H1 (cell line): ENCODE measurements at regions not wholly inside any gene's neighbourhood (a gene's known extent, or its start where the extent isn't known, plus 50 kb on each side); places are given as distances from the start of the nearest gene placed in this dataset.

ENCODE experiments used
- CTCF ChIA-PET: fragments of 300-600 bp; sonication (Branson Sonifier 250); formaldehyde crosslinking; loops from one replicate; lab custom pipeline; 2021; ENCODE audit not compliant: partially characterized antibody; lab: Charles Lee
- POLR2A ChIA-PET: fragments of 300-600 bp; sonication (Branson Sonifier 250); formaldehyde crosslinking; loops from one replicate; lab custom pipeline; 2021; ENCODE audit warnings: inconsistent platforms; ENCODE audit not compliant: partially characterized antibody; lab: Charles Lee
- DNase-seq, 2 experiments: peaks; one replicate each; pipeline versions ENCODE4 v3.0.0 to v3.0.0-alpha.2; 2010 to 2022; ENCODE audit warnings: low spot score in 2 of 2, low read depth in 1 of 2, mixed read lengths in 1 of 2
- FAIRE-seq: peaks from 2 replicates; lab custom pipeline; 2011; peaks lifted over from hg19 to GRCh38; lab: Jason Lieb, UNC
- H2AFZ ChIP-seq: 2 replicates; pipeline ENCODE4 v1.8.1; 2012; ENCODE audit warnings: low read length, inconsistent platforms
- H2AK5ac ChIP-seq: 2 replicates; pipeline ENCODE4 v1.6.1; 2013; ENCODE audit warnings: low read depth, low read length
- H2BK120ac ChIP-seq: replicated peaks from 2 replicates; pipeline ENCODE3; 2013; ENCODE audit warnings: low read depth, low read length, inconsistent platforms
- H2BK12ac ChIP-seq: 2 replicates; pipeline ENCODE4 v1.6.1; 2013; ENCODE audit warnings: low read depth, low read length
- H2BK15ac ChIP-seq: 2 replicates; pipeline ENCODE4 v1.6.1; 2013; ENCODE audit warnings: low read length
- H2BK20ac ChIP-seq: 2 replicates; pipeline ENCODE4 v1.6.1; 2013; ENCODE audit warnings: low read length
- H2BK5ac ChIP-seq: 2 replicates; pipeline ENCODE4 v1.6.1; 2013; ENCODE audit warnings: low read depth, low read length
- H3K14ac ChIP-seq: 2 replicates; pipeline ENCODE4 v1.6.1; 2013; ENCODE audit warnings: inconsistent platforms; ENCODE audit not compliant: insufficient read length
- H3K18ac ChIP-seq: 2 replicates; pipeline ENCODE4 v1.6.1; 2013; ENCODE audit warnings: low read length; ENCODE audit errors: extremely low read depth
- H3K23ac ChIP-seq: 2 replicates; pipeline ENCODE4 v1.6.1; 2013; ENCODE audit warnings: inconsistent platforms; ENCODE audit not compliant: insufficient read length
- H3K23me2 ChIP-seq: 2 replicates; pipeline ENCODE4 v1.6.1; 2013; ENCODE audit warnings: low read depth, low read length
- H3K27ac ChIP-seq: 2 replicates; pipeline ENCODE4 v1.6.1; 2011; ENCODE audit warnings: low read depth, low read length, inconsistent platforms
- H3K27me3 ChIP-seq, 4 experiments: replicated peaks in 1 of 4; 1 replicate in 1 of 4; 2 replicates in 3 of 4; pipeline versions ENCODE4 v1.6.1 to v1.8.1; 2011 to 2013; ENCODE audit warnings: low read length in 3 of 4, mild to moderate bottlenecking in 3 of 4, inconsistent platforms in 2 of 4, mixed read lengths in 2 of 4, moderate library complexity in 1 of 4; ENCODE audit not compliant: control insufficient read depth in 3 of 4, insufficient read depth in 3 of 4; ENCODE audit errors: extremely low read depth in 1 of 4
- H3K36me3 ChIP-seq, 4 experiments: 2 replicates each; pipeline versions ENCODE4 v1.6.1 to v1.8.1; 2011 to 2013; ENCODE audit warnings: mild to moderate bottlenecking in 4 of 4, low read length in 3 of 4, moderate library complexity in 2 of 4, control low read depth in 1 of 4, inconsistent platforms in 1 of 4; ENCODE audit not compliant: insufficient read depth in 4 of 4, control insufficient read depth in 2 of 4
- H3K4ac ChIP-seq: replicated peaks from 2 replicates; pipeline ENCODE3; 2013; ENCODE audit warnings: low read length, low read depth, mixed read lengths, inconsistent platforms; ENCODE audit not compliant: insufficient read length
- H3K4me1 ChIP-seq, 4 experiments: replicated peaks in 1 of 4; 1 replicate in 1 of 4; 2 replicates in 3 of 4; pipeline versions ENCODE4 v1.6.1 to v1.8.1; 2011 to 2013; ENCODE audit warnings: low read length in 3 of 4, inconsistent platforms in 2 of 4, mixed read lengths in 1 of 4; ENCODE audit not compliant: insufficient read depth in 4 of 4, control insufficient read depth in 3 of 4
- H3K4me2 ChIP-seq, 2 experiments: 2 replicates each; pipeline versions ENCODE4 v1.6.1 to v1.8.1; 2011 to 2013; ENCODE audit warnings: low read depth in 2 of 2, low read length in 2 of 2, control low read depth in 1 of 2, inconsistent platforms in 1 of 2, mild to moderate bottlenecking in 1 of 2; ENCODE audit not compliant: insufficient read depth in 1 of 2
- H3K4me3 ChIP-seq, 4 experiments: fragments of 200-600, 300-600 bp in 1 of 4; sonication (generic), shearing (Covaris generic), sonication (Bioruptor Twin) in 1 of 4; 2 replicates each; pipeline versions ENCODE4 v1.5.1 to v1.8.1; 2011 to 2016; ENCODE audit warnings: low read length in 4 of 4, low read depth in 3 of 4, control low read depth in 2 of 4, inconsistent platforms in 2 of 4, mild to moderate bottlenecking in 2 of 4, mixed read lengths in 1 of 4, moderate library complexity in 1 of 4; ENCODE audit not compliant: insufficient read depth in 2 of 4; ENCODE audit errors: extremely low read depth in 1 of 4
- H3K56ac ChIP-seq: replicated peaks from 2 replicates; pipeline ENCODE3; 2013; ENCODE audit warnings: low read depth, mild to moderate bottlenecking, mixed read lengths, low read length, inconsistent platforms; ENCODE audit not compliant: insufficient read length
- H3K79me1 ChIP-seq: 2 replicates; pipeline ENCODE4 v1.6.1; 2013; ENCODE audit warnings: low read depth, low read length, control low read depth
- H3K79me2 ChIP-seq, 2 experiments: 2 replicates each; pipeline versions ENCODE4 v1.6.1 to v1.8.1; 2012 to 2013; ENCODE audit warnings: low read length in 2 of 2, mild to moderate bottlenecking in 2 of 2, inconsistent platforms in 1 of 2; ENCODE audit not compliant: insufficient read depth in 2 of 2, control insufficient read depth in 1 of 2
- H3K9ac ChIP-seq, 4 experiments: replicated peaks in 1 of 4; 1 replicate in 1 of 4; 2 replicates in 3 of 4; pipeline versions ENCODE4 v1.6.1 to v1.8.1; 2011 to 2013; ENCODE audit warnings: low read depth in 3 of 4, low read length in 3 of 4, control low read depth in 2 of 4, mild to moderate bottlenecking in 2 of 4, moderate library complexity in 2 of 4, inconsistent platforms in 1 of 4; ENCODE audit errors: extremely low read depth in 1 of 4
- H3K9me3 ChIP-seq, 2 experiments: 2 replicates each; pipeline versions ENCODE4 v1.6.1 to v1.8.1; 2012 to 2013; ENCODE audit warnings: mild to moderate bottlenecking in 2 of 2, moderate library complexity in 2 of 2, control low read depth in 1 of 2, inconsistent platforms in 1 of 2, low read depth in 1 of 2, low read length in 1 of 2, mixed read lengths in 1 of 2; ENCODE audit not compliant: insufficient read depth in 2 of 2
- H4K20me1 ChIP-seq, 2 experiments: replicated peaks in 1 of 2; 2 replicates each; pipeline versions ENCODE3 to v1.8.1; 2011 to 2013; ENCODE audit warnings: inconsistent platforms in 2 of 2, low read length in 2 of 2, mild to moderate bottlenecking in 1 of 2; ENCODE audit not compliant: insufficient read depth in 2 of 2, control insufficient read depth in 1 of 2
- H4K5ac ChIP-seq: 2 replicates; pipeline ENCODE4 v1.6.1; 2013; ENCODE audit warnings: low read length, low read depth, mixed read lengths, inconsistent platforms; ENCODE audit not compliant: insufficient read length
- H4K8ac ChIP-seq: 2 replicates; pipeline ENCODE4 v1.8.0; 2013; ENCODE audit warnings: mild to moderate bottlenecking, moderate library complexity, low read length, inconsistent platforms; ENCODE audit not compliant: insufficient read depth; ENCODE audit errors: extremely low read depth
- H4K91ac ChIP-seq: replicated peaks from 2 replicates; pipeline ENCODE3; 2013; ENCODE audit warnings: low read length, mixed read lengths, inconsistent platforms; ENCODE audit not compliant: insufficient read length
- EP300 ChIP-seq, 2 experiments: IDR thresholded peaks; 1 replicate in 1 of 2; 2 replicates in 1 of 2; pipeline ENCODE4 v1.6.1; 2011 to 2012; ENCODE audit warnings: low read depth in 2 of 2, low read length in 2 of 2, mild to moderate bottlenecking in 2 of 2, borderline replicate concordance in 1 of 2, inconsistent platforms in 1 of 2, moderate library complexity in 1 of 2
- GTF2F1 ChIP-seq: IDR thresholded peaks from 2 replicates; pipeline ENCODE4 v1.6.1; 2012; ENCODE audit warnings: low read depth, low read length, improper control_type of control experiment, borderline replicate concordance
- KDM4A ChIP-seq: IDR thresholded peaks from one replicate; pipeline ENCODE4 v1.7.1; 2012; ENCODE audit warnings: low read depth, mild to moderate bottlenecking, moderate library complexity, low read length, inconsistent platforms; ENCODE audit not compliant: severe bottlenecking
- KDM5A ChIP-seq: fragments of 200-600 bp; IDR thresholded peaks from 2 replicates; pipeline ENCODE4 v1.7.1; 2012; ENCODE audit warnings: mild to moderate bottlenecking, low read length, inconsistent platforms, mixed read lengths
- PHF8 ChIP-seq: fragments of 200-600 bp; sonication (generic); conservative IDR thresholded peaks from 2 replicates; pipeline ENCODE4 v1.7.1; 2012; ENCODE audit warnings: low read depth, mild to moderate bottlenecking, inconsistent platforms, low read length, moderate library complexity
- RBBP5 ChIP-seq: IDR thresholded peaks from 2 replicates; pipeline ENCODE4 v1.7.1; 2012; ENCODE audit warnings: low read depth, mild to moderate bottlenecking, inconsistent platforms, low read length, moderate library complexity, borderline replicate concordance
- SP4 ChIP-seq: IDR thresholded peaks from 2 replicates; pipeline ENCODE4 v1.6.1; 2012; ENCODE audit warnings: low read length, inconsistent platforms
- WGBS, 2 experiments: shearing (Covaris generic) in 1 of 2; methylation state at CpG; one replicate each; pipeline versions ENCODE4 v1.1.6 to v1.1.7; 2013 to 2015; ENCODE audit warnings: low lambda C conversion rate in 2 of 2, mixed read lengths in 2 of 2, inconsistent platforms in 1 of 2, low coverage in 1 of 2, missing lambda C conversion rate in 1 of 2; ENCODE audit not compliant: insufficient replicate concordance in 2 of 2, insufficient coverage in 1 of 2, insufficient read length in 1 of 2; ENCODE audit errors: extremely low coverage in 1 of 2, missing lambda C conversion rate in 1 of 2; 5-methylcytosine and 5-hydroxymethylcytosine counted together

GRCh38 chr22:47807506-47807905 is 1045.1 kb downstream of the TBC1D22A start:
- Histone ChIP-seq H3K79me2 (no peaks in the 10 kb centered on the region), H3K4me3 (no peak overlapping the region), H2BK120ac (no peak overlapping the region), H2BK5ac (no peak overlapping the region), H2AFZ (0 out of 2 replicates have a peak overlapping the region, but pooled peaks have one; percentile 63), H4K5ac (no peak overlapping the region), H3K23ac (no peak overlapping the region), H3K4ac (no peak overlapping the region), H3K27ac (no peak overlapping the region), H2BK20ac (no peak overlapping the region), H2BK15ac (no peak overlapping the region; the same call in 1 of the 2 replicates), H4K8ac (no peak overlapping the region), H3K4me2 (no peak overlapping the region), H3K14ac (no peak overlapping the region), H3K9ac (no peak overlapping the region), H3K56ac (no peak overlapping the region), H2AK5ac (no peak overlapping the region), H2BK12ac (no peak overlapping the region), H3K23me2 (peaks cover 6% of the 10 kb centered on the region; the same call in 1 of the 2 replicates), H4K91ac (no peak overlapping the region), H3K4me1 (peaks cover 0 to 9% (median 2%) of the 10 kb centered on the region in 4 experiments; a peak in 3 of 7 replicates), H3K79me1 (no peaks in the 10 kb centered on the region), H3K9me3 (no peaks in the 10 kb centered on the region), H3K36me3 (no peaks in the 10 kb centered on the region), H3K18ac (no peak overlapping the region), H3K27me3 (peaks cover 0 to 2% (median 0%) of the 10 kb centered on the region in 4 experiments; a peak in 1 of 7 replicates), H4K20me1 (no peaks in the 10 kb centered on the region)
- ChIA-PET CTCF (interaction anchor here (0.8 kb wide), 1 partner anchor 23 kb away, joined by 3 read pairs; no protein-coding TSS in a partner anchor), POLR2A (no interaction called here)
- WGBS, 2 experiments: 76% methylated on average over 4 of the region's 5 CpGs; no CpG with 5 or more reads in 1 of the 2 experiments
- no peak for TF ChIP-seq KDM4A
- no peak for TF ChIP-seq GTF2F1
- TF ChIP-seq KDM5A: no peak
- TF ChIP-seq PHF8: no peak
- no peak for TF ChIP-seq EP300 (IDR thresholded peaks at IDR 0.05; ENCODE audit: borderline replicate concordance in 1 of 2, low read depth in 2 of 2, low read length in 2 of 2)
- TF ChIP-seq RBBP5: no peak
- no peak for TF ChIP-seq SP4
- no peak for DNase-seq
- no peak for FAIRE-seq
